Limb (tissue), 2 donors: ENCODE measurements at regions not wholly inside any gene's neighbourhood (a gene's known extent, or its start where the extent isn't known, plus 50 kb on each side); places are given as distances from the start of the nearest gene placed in this dataset.
"Not testable (repeated sequence)": the region's sequence is repeated elsewhere in the genome, so short reads cannot be mapped to it uniquely, and the experiment has no call there.

Source experiments
- DNase-seq, 2 donors: peaks; one replicate each; pipeline ENCODE4 v3.0.0-alpha.2; 2016; ENCODE audit errors: extremely low spot score in 2 of 2

GRCh38 chr12:114134922-114135321 lies 168.8 kb upstream of the RBM19 start:
- no peak for DNase-seq

- DNase-seq = no peak
Observed at GRCh38 chr12:114131824-114132223, 165.7 kb upstream of the RBM19 start.

GRCh38 chr12:114123108-114123507 lies 157.0 kb upstream of the RBM19 start:
- DNase-seq = no peak

GRCh38 chr12:114122016-114122415 lies 155.9 kb upstream of the RBM19 start:
- no peak for DNase-seq

GRCh38 chr12:114119316-114119715 lies 153.2 kb upstream of the RBM19 start:
- no peak for DNase-seq

GRCh38 chr12:114096461-114096860 lies 130.3 kb upstream of the RBM19 start:
- no peak for DNase-seq

GRCh38 chr12:114093520-114093919 lies 127.4 kb upstream of the RBM19 start:
- DNase-seq = no peak

- no peak for DNase-seq
Observed at GRCh38 chr12:114092981-114093380, 126.9 kb upstream of the RBM19 start.

- DNase-seq = peak in 1 of 2 donors; percentile 1
Observed at GRCh38 chr12:114090211-114090610, 124.1 kb upstream of the RBM19 start.

GRCh38 chr12:114073076-114073475 lies 107.0 kb upstream of the RBM19 start:
- no peak for DNase-seq

- DNase-seq = no peak
Observed at GRCh38 chr12:114069507-114069906, 103.4 kb upstream of the RBM19 start.

- DNase-seq = no peak
Observed at GRCh38 chr12:114064497-114064896, 98.4 kb upstream of the RBM19 start.

GRCh38 chr12:114064034-114064433 lies 97.9 kb upstream of the RBM19 start:
- DNase-seq = not testable (repeated sequence)

GRCh38 chr12:114063435-114063834 lies 97.3 kb upstream of the RBM19 start:
- no peak for DNase-seq

GRCh38 chr12:114056351-114056750 lies 90.2 kb upstream of the RBM19 start:
- DNase-seq = not testable (repeated sequence)

GRCh38 chr12:114054982-114055381 lies 88.9 kb upstream of the RBM19 start:
- no peak for DNase-seq

GRCh38 chr12:114046236-114046998 lies 80.3 kb upstream of the RBM19 start:
- DNase-seq = no peak

GRCh38 chr12:114045349-114045748 lies 79.2 kb upstream of the RBM19 start:
- no peak for DNase-seq

GRCh38 chr12:114041590-114041989 lies 75.5 kb upstream of the RBM19 start:
- DNase-seq = no peak

GRCh38 chr12:114041136-114041535 lies 75.0 kb upstream of the RBM19 start:
- DNase-seq = no peak

GRCh38 chr12:114038962-114039361 lies 72.8 kb upstream of the RBM19 start:
- no peak for DNase-seq

GRCh38 chr12:114032801-114033200 lies 66.7 kb upstream of the RBM19 start:
- no peak for DNase-seq

GRCh38 chr12:114030451-114030850 lies 64.3 kb upstream of the RBM19 start:
- DNase-seq = no peak

GRCh38 chr12:114026805-114027204 lies 60.7 kb upstream of the RBM19 start:
- no peak for DNase-seq
